HT-29 (cell line): ENCODE measurements at regions not wholly inside any gene's neighbourhood (a gene's known extent, or its start where the extent isn't known, plus 50 kb on each side); places are given as distances from the start of the nearest gene placed in this dataset.
"Not testable (repeated sequence)": the region's sequence is repeated elsewhere in the genome, so short reads cannot be mapped to it uniquely, and the experiment has no call there.

Source experiments
- DNase-seq: peaks from one replicate; pipeline ENCODE4 v3.0.0-alpha.2; 2015; ENCODE audit warnings: low spot score

GRCh38 chr3:165716592-165716991, 120.6 kb downstream of the BCHE start:
- no peak for DNase-seq

- DNase-seq, result no peak
Measured at GRCh38 chr3:165713479-165713878, 123.7 kb downstream of the BCHE start.

- no peak for DNase-seq
Measured at GRCh38 chr3:165712382-165712781, 124.8 kb downstream of the BCHE start.

- no peak for DNase-seq
Measured at GRCh38 chr3:165697910-165698309, 139.3 kb downstream of the BCHE start.

- DNase-seq, result no peak
Measured at GRCh38 chr3:165696496-165696895, 140.7 kb downstream of the BCHE start.

GRCh38 chr3:165683947-165684346, 153.3 kb downstream of the BCHE start:
- no peak for DNase-seq

GRCh38 chr3:165682734-165683133, 154.5 kb downstream of the BCHE start:
- DNase-seq, result no peak

- no peak for DNase-seq
Measured at GRCh38 chr3:165669967-165670366, 167.3 kb downstream of the BCHE start.

- no peak for DNase-seq
Measured at GRCh38 chr3:165669504-165669903, 167.7 kb downstream of the BCHE start.

GRCh38 chr3:165667676-165668075, 169.5 kb downstream of the BCHE start:
- no peak for DNase-seq

GRCh38 chr3:165658027-165658426, 179.2 kb downstream of the BCHE start:
- DNase-seq, result no peak

GRCh38 chr3:165653130-165653778, 184.0 kb downstream of the BCHE start:
- no peak for DNase-seq

- DNase-seq, result not testable (repeated sequence)
Measured at GRCh38 chr3:165649282-165649681, 187.9 kb downstream of the BCHE start.

GRCh38 chr3:165645191-165645590, 192.0 kb downstream of the BCHE start:
- DNase-seq, result no peak

GRCh38 chr3:165644331-165644730, 192.9 kb downstream of the BCHE start:
- no peak for DNase-seq

- DNase-seq, result peak; percentile 63
Measured at GRCh38 chr3:165643425-165643824, 193.8 kb downstream of the BCHE start.

- DNase-seq, result peak; percentile 97
Measured at GRCh38 chr3:165642761-165643420, 194.3 kb downstream of the BCHE start.

GRCh38 chr3:165641569-165642310, 195.5 kb downstream of the BCHE start:
- DNase-seq, result no peak

GRCh38 chr3:165640970-165641369, 196.3 kb downstream of the BCHE start:
- no peak for DNase-seq

GRCh38 chr3:165640031-165640430, 197.2 kb downstream of the BCHE start:
- DNase-seq, result no peak

- DNase-seq, result no peak
Measured at GRCh38 chr3:165638034-165638433, 199.2 kb downstream of the BCHE start.

- DNase-seq, result no peak
Measured at GRCh38 chr3:165636684-165637015, 200.6 kb downstream of the BCHE start.
